HCT116 (cell line): ENCODE measurements at regions not wholly inside any gene's neighbourhood (a gene's known extent, or its start where the extent isn't known, plus 50 kb on each side); places are given as distances from the start of the nearest gene placed in this dataset.

Experiments
- ATAC-seq: fragments of 200-7000 bp; cut with Tn5 transposase; 2 replicates; pipeline ENCODE4 v1.9.1; 2020; ENCODE audit warnings: mild to moderate bottlenecking, moderate library complexity
- BruUV-seq: library from RNA; stranded (reverse); fragments of 400-500 nt; replicated peaks from 2 replicates; lab custom pipeline; 2021; lab: Mats Ljungman, UMichigan
- CTCF ChIA-PET: fragments of 300-600 bp; sonication (Branson Sonifier 250); formaldehyde crosslinking; loops from one replicate; lab custom pipeline; 2021; ENCODE audit warnings: antibody characterized with exemption; lab: Charles Lee
- POLR2A ChIA-PET: fragments of 300-600, 350-600 bp; sonication (Branson Sonifier 250); formaldehyde crosslinking; loops from one replicate; lab custom pipeline; 2021; ENCODE audit warnings: antibody characterized with exemption; lab: Charles Lee
- RAD21 ChIA-PET, 2 experiments: fragments of 300-600 bp; sonication (Branson Sonifier 250); formaldehyde crosslinking; loops; one replicate each; lab custom pipeline; 2023; ENCODE audit warnings: low total read pairs in 2 of 2; ENCODE audit not compliant: uncharacterized antibody in 2 of 2, unreplicated experiment in 2 of 2, low non-redundant PET in 1 of 2; lab: Charles Lee
- DNase-seq: peaks from one replicate; pipeline ENCODE4 v3.0.0-alpha.2; 2010; ENCODE audit warnings: low read depth, low spot score
- H2AFZ ChIP-seq: fragments of 200-600 bp; shearing (Covaris generic), sonication (generic); 2 replicates; pipeline ENCODE4 v1.6.1; 2017; ENCODE audit warnings: low read depth, mixed run types, mixed read lengths, antibody characterized with exemption, low read length; ENCODE audit not compliant: poor library complexity, severe bottlenecking
- H3K27ac ChIP-seq: 2 replicates; pipeline ENCODE4 v1.5.1; 2012; ENCODE audit warnings: low read depth, low read length
- H3K27me3 ChIP-seq: fragments of 200-600 bp; sonication (generic); 2 replicates; pipeline ENCODE4 v1.6.1; 2016; ENCODE audit warnings: mixed run types, low read length, mixed read lengths; ENCODE audit not compliant: insufficient read depth
- H3K36me3 ChIP-seq, 2 experiments: fragments of 200-500 bp in 1 of 2; fragments of 200-600 bp in 1 of 2; sonication (Bioruptor generic) in 1 of 2; sonication (generic) in 1 of 2; 2 replicates each; pipeline versions ENCODE4 v1.5.1 to v1.6.1; 2014 to 2016; ENCODE audit warnings: low read length in 2 of 2, inconsistent platforms in 1 of 2, mixed read lengths in 1 of 2, mixed run types in 1 of 2; ENCODE audit not compliant: insufficient read depth in 2 of 2, control insufficient read depth in 1 of 2
- H3K4me1 ChIP-seq, 2 experiments: fragments of 200-600 bp in 1 of 2; sonication (generic) in 1 of 2; 2 replicates each; pipeline versions ENCODE4 v1.5.1 to v1.6.1; 2012 to 2017; ENCODE audit warnings: low read length in 2 of 2, inconsistent platforms in 1 of 2, mild to moderate bottlenecking in 1 of 2, mixed read lengths in 1 of 2, mixed run types in 1 of 2, moderate library complexity in 1 of 2; ENCODE audit not compliant: insufficient read depth in 2 of 2, control insufficient read depth in 1 of 2
- H3K4me2 ChIP-seq: fragments of 200-600 bp; sonication (generic); 2 replicates; pipeline ENCODE4 v1.6.1; 2017; ENCODE audit warnings: mixed run types, low read length, mixed read lengths
- H3K4me3 ChIP-seq, 2 experiments: fragments of 200-600 bp in 1 of 2; sonication (generic) in 1 of 2; replicated peaks in 1 of 2; 2 replicates each; pipeline ENCODE4 v1.5.1; 2011 to 2016; ENCODE audit warnings: low read length in 2 of 2, control low read depth in 1 of 2, low read depth in 1 of 2, mild to moderate bottlenecking in 1 of 2, mixed read lengths in 1 of 2, mixed run types in 1 of 2
- H3K79me2 ChIP-seq: fragments of 200-600 bp; sonication (generic); 2 replicates; pipeline ENCODE4 v1.6.1; 2017; ENCODE audit warnings: mild to moderate bottlenecking, mixed run types, low read length, moderate library complexity, mixed read lengths; ENCODE audit not compliant: insufficient read depth
- H3K9ac ChIP-seq: fragments of 200-600 bp; sonication (generic); 2 replicates; pipeline ENCODE4 v1.6.1; 2016; ENCODE audit warnings: low read length, mixed read lengths
- H3K9me2 ChIP-seq: fragments of 200-600 bp; sonication (generic), shearing (Covaris generic); 2 replicates; pipeline ENCODE4 v1.6.1; 2017; ENCODE audit warnings: mixed run types, mild to moderate bottlenecking, moderate library complexity; ENCODE audit not compliant: insufficient read depth
- H3K9me3 ChIP-seq, 2 experiments: fragments of 200-500 bp in 1 of 2; fragments of 200-600 bp in 1 of 2; sonication (Bioruptor generic) in 1 of 2; sonication (generic) in 1 of 2; 2 replicates each; pipeline ENCODE4 v1.6.1; 2014 to 2017; ENCODE audit warnings: low read length in 2 of 2, mixed read lengths in 2 of 2, inconsistent platforms in 1 of 2, low read depth in 1 of 2, mild to moderate bottlenecking in 1 of 2, mixed run types in 1 of 2, moderate library complexity in 1 of 2; ENCODE audit not compliant: control insufficient read depth in 1 of 2, insufficient read depth in 1 of 2
- H4K20me1 ChIP-seq: fragments of 200-600 bp; sonication (generic), shearing (Covaris generic); 2 replicates; pipeline ENCODE4 v1.6.1; 2017; ENCODE audit warnings: mixed run types, mild to moderate bottlenecking, moderate library complexity; ENCODE audit not compliant: insufficient read depth
- ATF3 ChIP-seq: IDR thresholded peaks from 2 replicates; pipeline ENCODE4 v1.6.1; 2012
- CBX3 ChIP-seq: IDR thresholded peaks from 2 replicates; pipeline ENCODE4 v1.6.1; 2012; ENCODE audit warnings: low read depth
- EGR1 ChIP-seq: IDR thresholded peaks from 2 replicates; pipeline ENCODE4 v1.6.1; 2012; ENCODE audit warnings: low read depth
- JUND ChIP-seq: IDR thresholded peaks from 2 replicates; pipeline ENCODE4 v1.6.1; 2012
- SIN3A ChIP-seq: IDR thresholded peaks from 2 replicates; pipeline ENCODE4 v1.6.1; 2012; ENCODE audit warnings: low read depth
- SP1 ChIP-seq: IDR thresholded peaks from 2 replicates; pipeline ENCODE4 v1.6.1; 2012; ENCODE audit warnings: low read depth
- intact Hi-C: fragments of 100-400 bp; cut with micrococcal nuclease; formaldehyde crosslinking; loops from 2 replicates; pipeline ENCODE4 v1.10.0; 2022

GRCh38 chr1:48103495-48103894 lies 106.3 kb upstream of the TRABD2B start:
- Histone ChIP-seq H3K9me3 (no peaks in the 10 kb centered on the region), H3K4me2 (no peak overlapping the region), H3K4me1 (no peaks in the 10 kb centered on the region), H2AFZ (no peak overlapping the region), H4K20me1 (no peaks in the 10 kb centered on the region), H3K36me3 (no peaks in the 10 kb centered on the region), H3K27me3 (peaks cover 7% of the 10 kb centered on the region), H3K9me2 (no peaks in the 10 kb centered on the region), H3K27ac (no peak overlapping the region), H3K79me2 (no peaks in the 10 kb centered on the region), H3K9ac (no peak overlapping the region), H3K4me3 (no peak overlapping the region)
- DNase-seq (no peak), ATAC-seq (no peak)
- intact Hi-C loops = loop anchor here (10.0 kb wide), 1 partner anchor 391 kb away; no protein-coding TSS in a partner anchor
- CTCF ChIA-PET = no interaction called here
- POLR2A ChIA-PET = no interaction called here
- TF ChIP-seq CBX3 (no peak), SP1 (no peak), EGR1 (no peak), JUND (no peak)
- RAD21 ChIA-PET = no interaction called here
- BruUV-seq = no TSS peak

- no peak overlapping the region for H3K9ac ChIP-seq
- ChIA-PET CTCF (interaction anchor here (1.4 kb wide), 1 partner anchor 9 kb away, joined by 3 read pairs; no protein-coding TSS in a partner anchor), POLR2A (no interaction called here), RAD21 (no interaction called here)
- no TSS peak for BruUV-seq
- DNase-seq (no peak), ATAC-seq (no peak)
- H3K4me1 ChIP-seq = no peaks in the 10 kb centered on the region
- no peak overlapping the region for H2AFZ ChIP-seq
- H3K27me3 ChIP-seq = peaks cover 14% of the 10 kb centered on the region
- H3K79me2 ChIP-seq = no peaks in the 10 kb centered on the region
- H3K9me2 ChIP-seq = no peaks in the 10 kb centered on the region
- H3K4me2 ChIP-seq = no peak overlapping the region
- H3K27ac ChIP-seq = no peak overlapping the region
- H3K36me3 ChIP-seq = no peaks in the 10 kb centered on the region
- no peak overlapping the region for H3K4me3 ChIP-seq
- H3K9me3 ChIP-seq = no peaks in the 10 kb centered on the region
- intact Hi-C loops = loop anchor here (10.0 kb wide), 1 partner anchor 392 kb away; no protein-coding TSS in a partner anchor
- H4K20me1 ChIP-seq = no peaks in the 10 kb centered on the region
- no peak for TF ChIP-seq SIN3A
- no peak for TF ChIP-seq ATF3
- TF ChIP-seq CBX3 = no peak
Observed at GRCh38 chr1:48102766-48103165, 105.6 kb upstream of the TRABD2B start.
